ENCODE measurements at regions not wholly inside any gene's neighbourhood (a gene's known extent, or its start where the extent isn't known, plus 50 kb on each side); places are given as distances from the start of the nearest gene placed in this dataset.
"Not testable (repeated sequence)": the region's sequence is repeated elsewhere in the genome, so short reads cannot be mapped to it uniquely, and the experiment has no call there.

- TF ChIP-seq, protein P1, sequence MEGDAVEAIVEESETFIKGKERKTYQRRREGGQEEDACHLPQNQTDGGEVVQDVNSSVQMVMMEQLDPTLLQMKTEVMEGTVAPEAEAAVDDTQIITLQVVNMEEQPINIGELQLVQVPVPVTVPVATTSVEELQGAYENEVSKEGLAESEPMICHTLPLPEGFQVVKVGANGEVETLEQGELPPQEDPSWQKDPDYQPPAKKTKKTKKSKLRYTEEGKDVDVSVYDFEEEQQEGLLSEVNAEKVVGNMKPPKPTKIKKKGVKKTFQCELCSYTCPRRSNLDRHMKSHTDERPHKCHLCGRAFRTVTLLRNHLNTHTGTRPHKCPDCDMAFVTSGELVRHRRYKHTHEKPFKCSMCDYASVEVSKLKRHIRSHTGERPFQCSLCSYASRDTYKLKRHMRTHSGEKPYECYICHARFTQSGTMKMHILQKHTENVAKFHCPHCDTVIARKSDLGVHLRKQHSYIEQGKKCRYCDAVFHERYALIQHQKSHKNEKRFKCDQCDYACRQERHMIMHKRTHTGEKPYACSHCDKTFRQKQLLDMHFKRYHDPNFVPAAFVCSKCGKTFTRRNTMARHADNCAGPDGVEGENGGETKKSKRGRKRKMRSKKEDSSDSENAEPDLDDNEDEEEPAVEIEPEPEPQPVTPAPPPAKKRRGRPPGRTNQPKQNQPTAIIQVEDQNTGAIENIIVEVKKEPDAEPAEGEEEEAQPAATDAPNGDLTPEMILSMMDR (IDR thresholded peaks at IDR 0.05; ENCODE audit: low read length, missing control alignments): no peak
- H3K4me3 ChIP-seq (replicated peaks; ENCODE audit: low read depth, low read length): no peak overlapping the region
- DNase-seq (ENCODE audit: low read depth): peak; percentile 55
These were observed 210.0 kb downstream of the PLA2G4A start for GRCh38 chr1:187038784-187039183.

DNA sequence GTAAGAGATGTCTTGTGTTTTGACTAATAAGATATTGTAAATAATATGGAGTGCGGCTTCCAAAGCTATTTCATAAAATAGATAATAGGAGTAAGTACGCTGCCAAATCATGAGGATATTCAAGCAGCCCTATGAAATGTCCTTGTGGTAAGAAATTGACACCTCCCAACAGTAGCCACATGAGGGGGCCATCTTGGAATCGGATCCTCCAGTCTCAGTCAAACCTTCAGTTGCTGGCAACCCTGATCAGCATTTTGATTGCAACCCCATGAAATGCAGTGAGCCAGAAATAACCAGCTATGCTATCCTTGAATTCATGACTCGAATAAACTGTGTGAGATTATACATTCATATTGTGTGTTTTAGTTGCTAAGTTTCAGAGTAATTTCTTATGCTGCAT lies 212.4 kb downstream of the PLA2G4A start:
- no peak for DNase-seq (ENCODE audit: low read depth)
- TF ChIP-seq, protein P1 (IDR thresholded peaks at IDR 0.05; ENCODE audit: low read length, missing control alignments): no peak
- H3K4me3 ChIP-seq (replicated peaks; ENCODE audit: low read depth, low read length): no peak overlapping the region

DNA sequence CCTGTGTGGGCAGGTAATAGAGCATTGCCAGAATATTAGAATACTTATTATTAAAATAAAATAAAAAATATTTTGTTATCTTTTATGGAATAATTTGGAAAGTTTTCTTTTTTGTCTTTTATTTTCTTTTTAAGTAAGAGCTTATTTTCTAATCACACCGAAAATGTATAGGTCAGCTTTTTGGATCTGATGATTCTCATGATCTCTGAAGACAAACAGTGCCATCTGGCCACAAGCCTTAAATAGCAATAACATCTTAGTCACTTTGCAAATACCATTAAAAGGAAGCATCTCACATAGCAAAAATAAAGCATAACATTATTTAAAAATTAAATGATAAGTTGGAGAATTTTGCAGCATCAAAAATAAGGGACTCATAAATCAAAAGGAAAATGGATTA lies 213.8 kb downstream of the PLA2G4A start:
- DNase-seq (ENCODE audit: low read depth): no peak
- TF ChIP-seq, protein P1 (IDR thresholded peaks at IDR 0.05; ENCODE audit: low read length, missing control alignments): no peak
- no peak overlapping the region for H3K4me3 ChIP-seq (replicated peaks; ENCODE audit: low read depth, low read length)

GRCh38 chr1:187043433-187043832 lies 214.7 kb downstream of the PLA2G4A start:
- DNase-seq (ENCODE audit: low read depth); H3K4me3 ChIP-seq (replicated peaks; ENCODE audit: low read depth, low read length): not testable (repeated sequence)

GRCh38 chr1:187044411-187044810 lies 215.7 kb downstream of the PLA2G4A start:
- TF ChIP-seq, protein P1 (IDR thresholded peaks at IDR 0.05; ENCODE audit: low read length, missing control alignments): no peak
- H3K4me3 ChIP-seq (replicated peaks; ENCODE audit: low read depth, low read length): no peak overlapping the region
- DNase-seq (ENCODE audit: low read depth): no peak

DNA sequence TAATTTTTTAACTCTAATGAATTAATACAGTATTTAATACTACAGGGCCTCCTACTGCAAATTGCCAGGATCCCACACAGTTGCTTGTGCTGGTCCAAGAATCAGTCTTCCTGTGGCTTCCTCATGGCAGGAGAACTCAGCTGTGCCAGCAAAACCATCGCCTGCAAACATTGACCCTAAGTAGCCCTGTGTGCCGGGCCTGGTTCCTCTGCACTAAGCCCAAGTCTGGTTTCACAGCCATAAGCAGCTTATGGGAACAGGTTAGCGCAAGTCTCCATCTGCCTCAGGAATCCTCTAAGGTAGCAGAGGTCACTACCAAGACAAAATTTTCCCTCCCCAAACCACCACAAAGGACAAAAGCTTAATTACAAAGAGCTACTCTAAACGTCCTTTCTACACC lies 216.6 kb downstream of the PLA2G4A start:
- no peak overlapping the region for H3K4me3 ChIP-seq (replicated peaks; ENCODE audit: low read depth, low read length)
- DNase-seq (ENCODE audit: low read depth): no peak
- TF ChIP-seq, protein P1 (IDR thresholded peaks at IDR 0.05; ENCODE audit: low read length, missing control alignments): no peak

DNA sequence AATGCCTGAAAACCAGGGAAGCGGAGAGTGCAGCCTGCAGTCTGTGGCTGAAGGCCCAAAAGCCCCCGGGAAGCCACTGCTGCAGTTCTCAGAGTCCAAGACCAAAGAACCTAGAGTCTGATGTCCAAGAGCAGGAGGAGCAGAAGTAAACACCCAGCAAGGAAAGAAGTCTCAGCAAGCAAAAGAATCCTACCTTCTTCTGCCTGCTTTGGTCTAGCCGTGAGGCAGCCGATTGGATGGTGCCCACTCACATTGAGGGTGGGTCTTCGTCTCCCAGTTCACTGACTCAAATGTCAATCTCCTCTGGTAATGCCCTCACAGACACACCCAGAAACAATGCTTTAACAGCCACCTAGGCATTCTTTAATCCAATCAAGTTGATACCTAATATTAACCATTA lies 217.5 kb downstream of the PLA2G4A start:
- DNase-seq (ENCODE audit: low read depth): no peak
- no peak overlapping the region for H3K4me3 ChIP-seq (replicated peaks; ENCODE audit: low read depth, low read length)
- TF ChIP-seq, protein P1 (IDR thresholded peaks at IDR 0.05; ENCODE audit: low read length, missing control alignments): no peak

DNA sequence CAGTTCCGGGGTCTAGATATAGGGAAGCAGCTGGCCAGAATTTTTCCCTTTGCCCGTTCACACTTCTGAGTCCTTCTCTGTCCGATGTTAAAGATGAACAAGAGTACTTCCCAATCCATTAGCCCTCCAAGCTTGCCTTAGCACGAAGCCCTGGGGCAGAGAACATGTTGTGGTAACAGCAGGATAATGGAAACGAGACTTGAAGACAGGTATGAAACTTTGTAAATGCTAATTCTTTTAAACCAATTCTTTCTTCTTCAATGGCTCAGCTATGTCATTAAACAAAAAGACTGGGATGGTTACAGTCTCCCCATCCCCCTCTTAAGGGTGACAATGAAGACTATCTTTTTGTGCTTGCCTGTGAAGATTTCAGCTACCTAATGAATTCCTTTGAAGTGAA lies 218.5 kb downstream of the PLA2G4A start:
- TF ChIP-seq, protein P1 (IDR thresholded peaks at IDR 0.05; ENCODE audit: low read length, missing control alignments): no peak
- DNase-seq (ENCODE audit: low read depth): no peak
- H3K4me3 ChIP-seq (replicated peaks; ENCODE audit: low read depth, low read length): no peak overlapping the region
